Fibroblast of lung (primary cell): ENCODE measurements at regions not wholly inside any gene's neighbourhood (a gene's known extent, or its start where the extent isn't known, plus 50 kb on each side); places are given as distances from the start of the nearest gene placed in this dataset.
"Not testable (repeated sequence)": the region's sequence is repeated elsewhere in the genome, so short reads cannot be mapped to it uniquely, and the experiment has no call there.

Source experiments
- CTCF ChIP-seq, 2 donors: IDR thresholded peaks in 1 of 2; conservative IDR thresholded peaks in 1 of 2; 1 replicate in 1 of 2; 2 replicates in 1 of 2; pipeline ENCODE4 v1.5.1; 2011 to 2012; ENCODE audit warnings: low read length in 2 of 2, control low read depth in 1 of 2, inconsistent platforms in 1 of 2, low read depth in 1 of 2, mild to moderate bottlenecking in 1 of 2
- EZH2 ChIP-seq: IDR thresholded peaks from 2 replicates; pipeline ENCODE4 v1.5.1; 2012; ENCODE audit warnings: low read length, control low read depth, mild to moderate bottlenecking; ENCODE audit errors: missing control alignments

GRCh38 chr16:61091300-61091699 lies 944.9 kb downstream of the CDH8 start:
- TF ChIP-seq CTCF (conservative IDR thresholded peaks at IDR 0.05 in 1 of 2, IDR thresholded peaks at IDR 0.05 in 1 of 2; ENCODE audit: low read depth in 1 of 2, low read length in 2 of 2); EZH2: not testable (repeated sequence)
